GM23338 (cell line): ENCODE measurements at regions not wholly inside any gene's neighbourhood (a gene's known extent, or its start where the extent isn't known, plus 50 kb on each side); places are given as distances from the start of the nearest gene placed in this dataset.

Experiments
- CREB1 ChIP-seq: fragments of 250-450 bp; sonication (Bioruptor Pico); IDR thresholded peaks from 2 replicates; pipeline ENCODE4 v1.5.0; 2020; ENCODE audit warnings: low read depth, mild to moderate bottlenecking, moderate library complexity
- CTCF ChIP-seq, 2 experiments: fragments of 200-600 bp in 1 of 2; sonication (generic) in 1 of 2; conservative IDR thresholded peaks; 2 replicates each; pipeline versions ENCODE4 v1.5.1 to v1.6.1; 2016 to 2017; ENCODE audit warnings: antibody characterized with exemption in 2 of 2, low read depth in 2 of 2, mild to moderate bottlenecking in 2 of 2, moderate library complexity in 1 of 2
- JUNB ChIP-seq: IDR thresholded peaks from one replicate; pipeline ENCODE4 v1.6.1; 2016; ENCODE audit warnings: antibody characterized with exemption; ENCODE audit not compliant: unreplicated experiment
- POLR2AphosphoS5 ChIP-seq: IDR thresholded peaks from 2 replicates; pipeline ENCODE4 v1.6.1; 2016; ENCODE audit warnings: antibody characterized with exemption, low read depth
- ZNF114 ChIP-seq: fragments of 250-450 bp; sonication (Bioruptor Pico); IDR thresholded peaks from 2 replicates; pipeline ENCODE4 v1.5.0; 2020; ENCODE audit warnings: mild to moderate bottlenecking, moderate library complexity

GRCh38 chr12:11962860-11963259, 107.9 kb upstream of the BCL2L14 start:
- TF ChIP-seq JUNB (no peak), POLR2AphosphoS5 (no peak), CREB1 (CRISPR knock-in tag) (no peak), CTCF (conservative IDR thresholded peaks at IDR 0.05; ENCODE audit: low read depth in 2 of 2) (no peak), ZNF114 (CRISPR knock-in tag) (no peak)
